GM21737 (cell line): ENCODE measurements at regions not wholly inside any gene's neighbourhood (a gene's known extent, or its start where the extent isn't known, plus 50 kb on each side); places are given as distances from the start of the nearest gene placed in this dataset.
"Not testable (repeated sequence)": the region's sequence is repeated elsewhere in the genome, so short reads cannot be mapped to it uniquely, and the experiment has no call there.

ENCODE experiments used
- ATAC-seq: cut with Tn5 transposase; IDR thresholded peaks from one replicate; pipeline ENCODE4 v1.9.1; 2021; ENCODE audit warnings: mild to moderate bottlenecking, moderate library complexity; ENCODE audit not compliant: unreplicated experiment

- ATAC-seq, result no peak
These were observed 352.4 kb downstream of the SOCS6 start for GRCh38 chr18:70641156-70641775.

GRCh38 chr18:70640336-70640887, 351.6 kb downstream of the SOCS6 start:
- no peak for ATAC-seq

- no peak for ATAC-seq
These were observed 348.1 kb downstream of the SOCS6 start for GRCh38 chr18:70636991-70637390.

GRCh38 chr18:70634576-70635147, 345.8 kb downstream of the SOCS6 start:
- ATAC-seq, result no peak

- ATAC-seq, result no peak
These were observed 338.4 kb downstream of the SOCS6 start for GRCh38 chr18:70627182-70627802.

GRCh38 chr18:70622622-70623419, 334.0 kb downstream of the SOCS6 start:
- no peak for ATAC-seq

GRCh38 chr18:70621710-70622109, 332.9 kb downstream of the SOCS6 start:
- ATAC-seq, result no peak

- no peak for ATAC-seq
These were observed 332.2 kb downstream of the SOCS6 start for GRCh38 chr18:70620837-70621612.

GRCh38 chr18:70617020-70617763, 328.3 kb downstream of the SOCS6 start:
- no peak for ATAC-seq

- no peak for ATAC-seq
These were observed 311.5 kb downstream of the SOCS6 start for GRCh38 chr18:70600225-70600925.

GRCh38 chr18:70598406-70598805, 309.6 kb downstream of the SOCS6 start:
- ATAC-seq, result no peak

GRCh38 chr18:70582981-70583380, 294.1 kb downstream of the SOCS6 start:
- no peak for ATAC-seq

- no peak for ATAC-seq
These were observed 289.6 kb downstream of the SOCS6 start for GRCh38 chr18:70578480-70578879.

GRCh38 chr18:70577023-70577420, 288.2 kb downstream of the SOCS6 start:
- ATAC-seq, result no peak

- ATAC-seq, result no peak
These were observed 287.6 kb downstream of the SOCS6 start for GRCh38 chr18:70576276-70577022.

GRCh38 chr18:70574951-70575350, 286.1 kb downstream of the SOCS6 start:
- not testable (repeated sequence) for ATAC-seq

GRCh38 chr18:70569647-70570046, 280.8 kb downstream of the SOCS6 start:
- not testable (repeated sequence) for ATAC-seq

- ATAC-seq, result no peak
These were observed 270.6 kb downstream of the SOCS6 start for GRCh38 chr18:70559446-70559845.

GRCh38 chr18:70558371-70558770, 269.5 kb downstream of the SOCS6 start:
- ATAC-seq, result no peak
